HG02763 (cell line): ENCODE measurements at regions not wholly inside any gene's neighbourhood (a gene's known extent, or its start where the extent isn't known, plus 50 kb on each side); places are given as distances from the start of the nearest gene placed in this dataset.
"Not testable (repeated sequence)": the region's sequence is repeated elsewhere in the genome, so short reads cannot be mapped to it uniquely, and the experiment has no call there.

Experiments
- ATAC-seq: cut with Tn5 transposase; IDR thresholded peaks from one replicate; pipeline ENCODE4 v1.9.1; 2021; ENCODE audit warnings: mild to moderate bottlenecking, moderate library complexity; ENCODE audit not compliant: unreplicated experiment

DNA sequence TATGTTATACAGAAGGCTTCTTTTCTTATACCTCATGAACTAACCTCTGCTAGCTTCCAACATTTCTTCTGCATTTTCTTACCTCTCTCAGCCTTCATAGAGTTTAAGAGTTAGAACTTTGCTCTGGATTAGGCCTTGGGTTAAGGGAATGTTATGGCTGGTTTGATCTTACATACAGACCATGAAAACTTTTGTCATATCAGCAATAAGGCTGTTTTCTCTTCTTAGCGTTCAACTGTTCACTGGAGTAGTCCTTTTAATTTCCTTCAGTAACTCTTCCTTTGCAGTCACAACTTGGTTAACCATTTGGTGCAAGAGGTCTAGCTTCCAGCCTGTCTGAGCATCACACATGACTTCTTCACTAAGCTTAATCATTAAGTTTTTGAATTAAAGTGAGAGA, 329.0 kb upstream of the CCNG1 start:
- no peak for ATAC-seq

DNA sequence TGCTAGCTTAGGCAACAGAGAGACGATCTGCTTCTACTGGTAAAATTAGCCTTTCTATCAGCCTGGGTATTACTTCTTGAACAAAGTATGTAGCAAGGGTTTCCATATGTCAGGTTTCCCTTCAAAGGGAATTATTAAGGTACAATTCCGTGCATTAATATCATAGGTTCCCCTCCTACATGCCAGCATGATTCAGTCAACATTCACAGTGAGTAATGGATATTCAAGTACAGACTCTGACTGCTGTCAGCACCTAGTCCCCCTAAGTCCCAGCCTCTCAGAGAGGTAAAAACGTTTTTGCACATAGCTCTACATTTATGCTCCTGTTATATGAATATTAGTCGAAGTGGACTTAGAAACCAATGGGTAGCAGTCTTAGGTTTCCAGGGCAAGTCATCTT, 322.4 kb upstream of the CCNG1 start:
- ATAC-seq: no peak

DNA sequence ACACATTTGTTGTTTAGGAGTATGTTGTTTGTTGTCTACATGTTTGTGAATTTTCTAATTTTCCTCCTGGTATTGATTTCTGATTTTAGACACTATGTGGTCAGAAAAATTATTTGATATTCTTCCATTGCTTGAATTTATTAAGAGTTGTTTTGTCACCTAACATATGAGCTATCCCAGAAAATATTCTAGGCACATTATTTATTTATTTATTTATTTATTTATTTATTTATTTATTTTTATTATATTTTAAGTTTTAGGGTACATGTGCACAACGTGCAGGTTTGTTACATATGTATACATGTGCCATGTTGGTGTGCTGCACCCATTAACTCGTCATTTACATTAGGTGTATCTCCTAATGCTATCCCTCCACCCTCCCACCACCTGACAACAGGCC, 320.8 kb upstream of the CCNG1 start:
- ATAC-seq: not testable (repeated sequence)

DNA sequence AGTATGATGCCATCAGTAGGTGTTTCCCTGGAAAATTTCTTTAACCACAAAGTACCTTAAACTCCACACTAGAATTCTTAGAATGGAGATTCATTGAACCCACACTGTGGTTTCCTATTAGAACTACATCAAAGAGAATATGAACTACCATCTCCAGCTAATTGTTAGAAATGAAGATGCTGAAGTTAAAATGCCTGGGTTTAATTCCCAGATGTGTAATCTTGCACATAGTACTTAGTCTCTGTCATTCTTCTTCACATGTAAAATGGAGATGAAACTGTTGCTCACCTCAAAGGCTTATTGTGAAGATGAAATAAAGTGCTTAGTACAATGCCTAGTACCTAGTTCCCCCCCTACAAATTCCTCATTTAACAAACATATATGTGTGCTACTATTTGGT, 303.3 kb upstream of the CCNG1 start:
- no peak for ATAC-seq

DNA sequence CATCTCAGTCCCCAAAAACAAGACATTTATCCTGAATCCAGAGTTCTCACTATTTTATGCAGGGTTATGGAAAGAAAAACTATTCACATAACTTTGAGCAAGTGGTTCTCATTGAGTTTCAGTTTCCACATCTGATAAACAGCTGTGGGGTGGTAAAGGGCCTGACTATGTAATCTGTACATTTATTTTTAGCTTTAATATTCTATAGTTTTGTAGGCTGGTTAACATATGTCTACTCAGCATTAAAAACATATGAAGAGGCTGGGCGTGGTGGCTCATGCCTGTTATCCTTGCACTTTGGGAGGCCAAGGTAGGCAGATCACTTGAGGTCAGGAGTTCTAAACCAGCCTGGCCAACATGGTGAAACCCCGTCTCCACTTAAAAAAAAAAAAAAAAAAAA, 301.5 kb upstream of the CCNG1 start:
- ATAC-seq: no peak

DNA sequence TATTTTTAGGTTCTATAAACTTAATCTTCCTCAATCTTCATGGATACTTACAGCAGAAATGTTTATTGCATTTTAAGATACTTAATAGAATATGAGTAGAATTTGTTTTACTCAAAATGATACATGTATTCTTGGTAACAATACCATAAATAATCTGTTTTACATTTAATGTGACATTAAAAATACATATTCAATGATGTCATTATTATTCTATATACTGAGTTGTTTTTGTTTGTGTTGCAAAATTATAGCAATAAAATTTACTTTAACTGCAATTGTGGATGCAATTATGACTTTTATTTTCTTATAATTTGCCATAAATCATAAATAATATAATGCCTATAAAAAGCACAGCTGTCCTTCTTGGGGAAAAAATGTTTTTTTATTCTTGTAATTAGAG, 275.9 kb upstream of the CCNG1 start:
- no peak for ATAC-seq

- no peak for ATAC-seq
These were observed 274.8 kb upstream of the CCNG1 start for GRCh38 chr5:163162645-163163044.

DNA sequence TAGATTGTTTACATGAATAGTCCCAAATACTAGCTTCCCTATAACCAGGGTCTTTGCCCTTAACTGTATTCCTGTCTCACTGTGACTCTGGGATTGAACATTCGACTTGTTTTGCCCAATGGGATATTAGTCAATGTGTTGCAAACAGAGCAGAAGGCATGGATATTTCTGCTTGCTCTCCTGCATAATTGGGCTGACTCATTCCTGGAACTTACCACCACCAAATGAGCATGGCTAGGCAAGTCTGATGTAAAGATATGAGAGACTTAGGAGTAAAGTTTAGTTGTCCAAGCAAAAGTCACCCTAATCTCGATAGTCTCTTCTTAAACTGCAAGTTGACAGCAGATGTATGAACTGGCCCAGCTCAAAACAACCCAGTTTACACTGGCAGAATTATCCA, 273.5 kb upstream of the CCNG1 start:
- no peak for ATAC-seq

- no peak for ATAC-seq
These were observed 272.1 kb upstream of the CCNG1 start for GRCh38 chr5:163165277-163165676.

DNA sequence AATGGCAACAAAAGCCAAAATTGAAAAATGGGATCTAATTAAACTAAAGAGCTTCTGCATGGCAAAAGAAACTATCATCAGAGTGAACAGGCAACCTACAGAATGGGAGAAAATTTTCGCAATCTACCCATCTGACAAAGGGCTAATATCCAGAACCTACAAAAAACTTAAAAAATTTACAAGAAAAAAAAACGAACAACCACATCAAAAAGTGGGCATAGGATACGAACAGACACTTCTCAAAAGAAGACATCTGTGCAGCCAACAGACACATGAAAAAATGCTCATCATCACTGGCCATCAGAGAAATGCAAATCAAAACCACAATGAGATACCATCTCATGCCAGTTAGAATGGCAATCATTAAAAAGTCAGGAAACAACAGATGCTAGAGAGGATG, 267.2 kb upstream of the CCNG1 start:
- ATAC-seq: not testable (repeated sequence)

DNA sequence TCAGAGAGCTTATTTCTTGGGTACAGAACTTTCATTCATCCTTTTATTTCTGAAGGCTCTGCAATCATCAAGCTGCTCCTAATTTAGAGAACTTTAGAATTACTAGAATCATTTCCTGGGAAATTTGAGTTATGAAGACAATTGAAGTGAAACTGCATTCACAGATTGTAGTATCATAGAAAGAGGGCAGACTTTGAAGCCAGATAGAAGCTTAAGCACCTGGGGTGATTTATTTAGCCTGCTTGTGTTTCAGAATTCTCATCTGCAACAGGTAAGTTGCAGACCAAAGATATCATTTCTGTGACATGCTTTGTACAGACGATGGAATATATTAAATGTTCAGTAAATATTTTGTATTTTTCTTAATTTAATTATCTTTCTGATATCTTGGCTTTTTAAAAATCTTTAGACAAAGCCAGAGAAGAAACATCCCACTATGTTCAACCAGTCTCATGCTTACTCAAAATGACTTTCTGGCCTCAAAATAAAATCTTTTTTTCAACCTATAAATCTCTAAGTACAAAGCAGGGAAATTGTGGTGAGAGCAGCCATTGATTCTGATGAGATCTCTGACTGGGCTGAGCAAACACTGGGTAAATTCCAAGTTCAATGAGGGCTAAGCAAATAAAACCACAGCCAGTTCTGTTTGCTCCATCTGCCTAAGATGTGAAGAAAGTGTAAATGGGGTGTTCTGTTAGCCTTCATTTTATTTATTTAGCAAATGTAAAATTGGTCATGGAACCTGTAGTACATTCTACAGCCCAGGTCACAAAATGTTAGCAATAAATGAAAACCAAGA, 264.7 kb upstream of the CCNG1 start:
- no peak for ATAC-seq

DNA sequence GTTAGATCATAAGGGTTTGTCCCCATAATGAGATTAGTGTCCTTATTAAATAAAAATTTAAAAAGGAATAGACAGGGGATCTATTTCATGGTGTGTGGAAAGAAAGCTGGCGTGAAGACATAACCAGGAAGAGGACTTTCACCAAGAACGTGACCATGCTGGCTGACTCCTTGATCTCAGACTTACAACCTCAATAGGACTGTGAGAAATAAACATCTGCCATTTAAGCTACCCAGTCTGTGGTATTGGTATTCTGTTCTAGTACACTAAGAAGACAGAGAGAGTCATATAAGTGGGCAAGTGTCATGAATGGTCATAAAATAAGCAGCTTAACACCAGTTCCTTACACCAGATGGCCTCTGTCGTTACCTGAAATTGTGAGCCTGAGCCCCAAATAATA, 259.4 kb upstream of the CCNG1 start:
- no peak for ATAC-seq

DNA sequence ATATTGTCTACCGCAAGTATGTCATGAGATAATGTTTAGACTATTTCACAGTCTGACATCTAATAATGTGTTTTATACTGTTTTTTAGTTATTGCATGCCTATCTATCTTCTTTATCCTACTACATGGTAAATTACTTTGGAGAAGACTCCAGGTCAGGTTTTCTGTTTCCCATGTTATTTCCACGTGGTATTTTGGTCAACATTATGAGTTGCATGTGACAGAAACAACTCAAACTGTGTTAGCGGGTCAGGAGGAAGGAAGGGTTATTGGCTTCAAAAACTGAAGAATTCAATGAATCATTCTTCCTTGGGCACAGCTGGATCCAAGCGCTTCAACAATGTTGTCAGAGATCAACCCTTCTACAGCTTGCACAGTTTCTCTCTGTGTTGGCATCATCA, 252.1 kb upstream of the CCNG1 start:
- no peak for ATAC-seq

- ATAC-seq: no peak
These were observed 248.3 kb upstream of the CCNG1 start for GRCh38 chr5:163189023-163189553.

- ATAC-seq: no peak
These were observed 247.1 kb upstream of the CCNG1 start for GRCh38 chr5:163190283-163190682.

- no peak for ATAC-seq
These were observed 246.6 kb upstream of the CCNG1 start for GRCh38 chr5:163190784-163191183.

GRCh38 chr5:163193886-163194285, 243.5 kb upstream of the CCNG1 start:
- no peak for ATAC-seq

- no peak for ATAC-seq
These were observed 231.8 kb upstream of the CCNG1 start for GRCh38 chr5:163205645-163206044.

- no peak for ATAC-seq
These were observed 215.8 kb upstream of the CCNG1 start for GRCh38 chr5:163221581-163221980.

DNA sequence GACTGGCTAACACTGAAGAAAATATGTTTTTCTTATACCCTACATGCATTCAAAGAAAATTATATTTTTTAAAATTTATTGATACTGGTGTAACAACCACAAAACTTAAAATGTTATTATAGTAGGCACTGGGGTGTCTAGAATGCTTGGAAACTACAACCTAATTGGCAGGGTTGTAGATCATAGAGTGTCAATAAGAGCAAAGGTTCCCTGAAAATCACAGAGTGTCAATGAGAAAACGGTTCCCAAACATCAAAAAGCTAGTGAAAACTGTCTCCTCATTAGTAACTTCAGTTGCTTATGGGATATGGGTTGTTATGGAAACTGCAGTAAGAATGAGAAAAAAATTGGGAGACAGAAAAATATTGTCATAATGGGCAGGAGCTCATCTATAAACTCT, 214.4 kb upstream of the CCNG1 start:
- no peak for ATAC-seq

GRCh38 chr5:163244445-163244987, 192.9 kb upstream of the CCNG1 start:
- ATAC-seq: no peak

DNA sequence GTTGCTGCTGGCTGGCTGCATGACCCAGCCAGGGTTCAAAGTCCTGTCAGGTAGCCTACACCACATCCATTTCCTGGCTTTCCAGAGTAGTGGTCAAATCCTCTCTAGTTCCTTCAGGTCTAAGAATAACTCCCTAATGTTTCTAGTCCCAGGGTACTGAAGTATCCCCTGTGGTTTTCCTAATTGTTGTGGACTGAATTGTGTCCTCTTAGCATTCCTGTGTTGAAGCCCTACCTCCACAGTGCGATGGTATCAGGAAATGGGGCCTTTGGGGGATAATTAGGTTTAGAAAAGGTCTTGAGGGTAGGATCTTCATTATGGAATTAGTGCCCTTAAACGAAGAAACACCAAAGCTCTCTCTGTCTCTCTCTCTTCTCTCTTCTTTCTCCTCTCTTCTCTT, 191.8 kb upstream of the CCNG1 start:
- no peak for ATAC-seq

- ATAC-seq: no peak
These were observed 189.1 kb upstream of the CCNG1 start for GRCh38 chr5:163248333-163248732.
